HG03066 (cell line): ENCODE measurements at regions not wholly inside any gene's neighbourhood (a gene's known extent, or its start where the extent isn't known, plus 50 kb on each side); places are given as distances from the start of the nearest gene placed in this dataset.
"Not testable (repeated sequence)": the region's sequence is repeated elsewhere in the genome, so short reads cannot be mapped to it uniquely, and the experiment has no call there.

Experiments
- ATAC-seq: cut with Tn5 transposase; IDR thresholded peaks from one replicate; pipeline ENCODE4 v1.9.1; 2021; ENCODE audit warnings: low read depth; ENCODE audit not compliant: unreplicated experiment

- ATAC-seq, result no peak
Measured at GRCh38 chr11:121873766-121874165, 242.2 kb downstream of the BLID start.

DNA sequence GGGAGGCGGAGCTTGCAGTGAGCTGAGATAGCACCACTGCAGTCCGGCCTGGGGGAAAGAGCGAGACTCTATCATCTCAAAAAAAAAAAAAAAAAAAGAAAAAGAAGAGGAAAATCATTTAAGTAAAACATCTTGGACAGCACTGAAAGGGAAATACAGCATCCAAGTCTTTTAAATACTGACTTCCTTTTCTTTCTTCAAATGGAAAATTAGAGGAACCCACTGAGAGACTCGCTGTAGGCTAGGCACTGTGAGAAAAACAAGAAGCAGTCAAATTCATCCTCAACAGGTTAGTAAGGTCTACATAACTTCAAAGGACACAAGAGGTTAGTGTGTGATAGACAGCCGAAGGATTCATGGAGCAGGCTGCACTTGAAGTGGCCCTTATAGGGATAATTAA lies 243.7 kb downstream of the BLID start:
- no peak for ATAC-seq

DNA sequence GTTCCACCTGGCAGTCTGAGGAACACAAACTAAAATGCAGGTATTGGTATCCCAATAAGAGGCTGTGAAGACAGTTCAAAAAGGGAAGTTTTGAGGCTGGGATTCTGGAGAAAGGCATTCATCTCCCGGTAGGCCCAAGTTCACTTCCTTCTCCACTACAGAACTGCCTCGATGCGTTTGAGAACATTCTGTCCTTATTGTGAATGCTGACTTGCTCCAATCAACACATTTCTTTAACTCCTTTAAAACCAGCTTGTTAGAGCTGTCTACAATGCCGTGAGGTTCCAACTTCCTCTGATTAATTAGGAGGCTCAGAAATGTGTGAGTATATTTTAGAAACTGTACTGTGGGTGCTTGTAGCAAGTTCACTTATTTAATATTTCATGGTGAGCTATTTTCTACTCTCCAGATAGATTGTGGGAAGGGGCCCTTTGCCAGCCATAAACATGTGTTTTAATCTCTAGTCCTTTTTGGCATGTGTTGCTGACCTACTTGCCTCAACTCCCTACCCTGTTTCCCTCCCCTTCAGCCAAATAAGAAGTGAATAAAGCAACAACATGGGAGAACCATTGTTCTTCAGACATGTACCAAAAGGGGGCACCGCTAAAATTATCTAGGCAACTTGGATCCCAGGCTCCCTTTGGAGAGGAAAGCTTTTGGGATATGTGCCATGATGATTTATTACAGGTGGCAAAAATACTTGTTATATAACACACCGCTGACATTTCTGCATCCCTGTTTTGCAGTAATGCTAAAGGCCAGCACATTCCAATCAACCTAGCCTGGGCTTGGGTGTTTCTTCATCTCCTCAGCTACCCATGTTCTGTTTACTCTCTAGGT lies 245.6 kb downstream of the BLID start:
- ATAC-seq, result no peak

GRCh38 chr11:121869478-121869877 lies 246.5 kb downstream of the BLID start:
- no peak for ATAC-seq

GRCh38 chr11:121866754-121867153 lies 249.3 kb downstream of the BLID start:
- ATAC-seq, result no peak

DNA sequence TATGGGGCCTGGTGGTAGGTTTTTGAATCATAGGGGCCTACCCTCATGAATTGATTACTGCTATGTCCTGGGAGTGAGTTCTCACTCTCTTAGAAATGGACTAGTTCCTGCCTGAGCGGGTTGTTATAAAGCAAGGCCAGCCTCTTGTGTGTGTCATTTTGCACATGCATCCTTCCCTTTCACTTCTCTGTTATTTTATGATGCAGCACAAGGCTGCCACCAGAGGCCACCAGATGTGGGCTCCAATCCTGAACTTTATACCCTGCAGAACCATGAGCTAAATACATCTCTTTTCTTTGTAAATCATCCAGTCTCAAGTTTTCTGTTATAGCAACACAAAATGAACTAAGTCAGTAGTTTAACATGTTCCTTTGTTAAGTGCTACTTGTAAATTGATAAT lies 251.4 kb downstream of the BLID start:
- ATAC-seq, result no peak

DNA sequence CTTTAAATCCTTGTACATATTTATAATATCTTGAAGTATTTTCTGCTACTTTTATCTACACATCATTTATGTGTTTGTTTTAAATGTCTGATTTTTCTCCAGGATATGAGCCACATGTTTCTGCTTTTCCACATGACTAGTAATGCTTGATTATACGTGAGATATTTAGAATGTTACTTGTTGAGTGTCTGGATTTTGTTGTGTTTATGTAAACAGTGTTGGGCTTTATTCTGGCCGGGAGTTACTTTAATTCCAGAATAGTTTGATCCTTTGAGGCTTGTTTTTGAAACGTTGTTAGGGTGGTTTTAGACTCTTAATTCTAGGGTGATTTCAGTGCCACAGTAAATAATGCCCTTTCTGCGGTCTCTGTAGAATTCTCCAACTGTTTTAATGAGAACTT lies 252.9 kb downstream of the BLID start:
- no peak for ATAC-seq

DNA sequence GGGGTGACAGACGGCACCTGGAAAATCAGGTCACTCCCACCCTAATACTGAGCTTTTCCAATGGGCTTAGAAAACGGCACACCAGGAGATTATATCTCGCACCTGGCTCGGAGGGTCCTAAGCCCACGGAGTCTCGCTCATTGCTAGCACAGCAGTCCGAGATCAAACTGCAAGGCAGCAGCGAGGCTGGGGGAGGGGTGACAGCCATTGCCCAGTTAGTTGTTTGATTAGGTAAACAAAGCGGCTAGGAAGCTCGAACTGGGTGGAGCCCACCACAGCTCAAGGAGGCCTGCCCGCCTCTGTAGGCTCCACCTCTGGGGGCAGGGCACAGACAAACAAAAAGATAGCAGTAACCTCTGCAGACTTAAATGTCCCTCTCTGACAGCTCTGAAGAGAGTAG lies 260.9 kb downstream of the BLID start:
- ATAC-seq, result not testable (repeated sequence)

- no peak for ATAC-seq
Measured at GRCh38 chr11:121844016-121844415, 272.0 kb downstream of the BLID start.

- ATAC-seq, result no peak
Measured at GRCh38 chr11:121842192-121842585, 273.8 kb downstream of the BLID start.

DNA sequence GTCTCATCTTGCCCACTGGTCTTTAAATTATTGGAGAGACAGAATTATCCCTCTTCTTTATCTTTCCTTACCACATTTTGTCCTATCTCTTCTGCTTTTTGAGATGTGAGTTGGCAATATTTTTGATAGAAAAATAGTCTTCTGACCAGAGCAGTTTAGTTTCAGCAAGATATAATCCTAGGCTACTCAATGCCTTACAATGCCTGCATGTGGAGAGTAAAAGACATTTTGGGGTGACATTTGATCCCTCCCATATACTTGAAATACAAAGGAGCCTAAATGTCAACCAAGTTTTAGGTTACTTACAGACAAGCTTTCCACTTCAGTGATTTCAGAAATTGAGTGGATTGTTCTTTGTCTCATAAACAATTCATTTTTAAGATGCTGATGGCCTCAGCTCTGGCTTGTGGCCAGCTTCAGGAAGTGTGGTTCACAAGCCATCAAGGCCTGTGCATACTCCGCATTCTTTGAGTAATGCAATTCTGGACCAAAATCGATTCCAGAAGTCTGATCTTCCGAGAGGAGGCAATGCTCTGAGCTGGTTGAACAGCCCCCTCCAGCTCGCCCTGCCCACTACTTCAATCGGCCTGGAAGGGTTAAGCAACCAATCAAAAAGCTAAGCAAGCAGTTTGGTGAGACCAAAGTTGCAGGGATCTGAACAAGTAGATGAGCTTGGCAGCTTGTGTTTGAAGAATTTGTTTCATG lies 274.4 kb downstream of the BLID start:
- ATAC-seq, result no peak

- ATAC-seq, result no peak
Measured at GRCh38 chr11:121839781-121840180, 276.2 kb downstream of the BLID start.

- no peak for ATAC-seq
Measured at GRCh38 chr11:121838571-121838970, 277.4 kb downstream of the BLID start.

DNA sequence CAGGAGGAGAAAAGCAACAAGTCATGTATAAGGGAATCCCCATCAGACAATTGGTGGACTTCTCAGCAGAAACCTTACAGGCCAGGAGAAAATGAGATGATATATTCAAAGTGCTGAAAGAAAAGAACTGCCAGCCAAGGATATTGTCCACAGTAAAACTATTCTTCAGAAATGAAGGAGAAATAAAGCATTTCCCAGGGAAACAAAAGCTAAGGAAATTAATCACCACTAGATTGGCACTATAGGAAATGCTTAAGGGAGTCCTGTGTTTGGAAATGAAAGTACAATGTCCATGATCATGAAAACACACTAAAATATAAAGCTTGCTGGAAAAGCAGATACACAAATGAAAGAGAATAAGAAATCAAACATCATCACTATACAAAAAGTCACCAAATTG lies 282.0 kb downstream of the BLID start:
- no peak for ATAC-seq

- ATAC-seq, result no peak
Measured at GRCh38 chr11:121829159-121829643, 286.8 kb downstream of the BLID start.

- no peak for ATAC-seq
Measured at GRCh38 chr11:121814962-121815361, 301.1 kb downstream of the BLID start.

DNA sequence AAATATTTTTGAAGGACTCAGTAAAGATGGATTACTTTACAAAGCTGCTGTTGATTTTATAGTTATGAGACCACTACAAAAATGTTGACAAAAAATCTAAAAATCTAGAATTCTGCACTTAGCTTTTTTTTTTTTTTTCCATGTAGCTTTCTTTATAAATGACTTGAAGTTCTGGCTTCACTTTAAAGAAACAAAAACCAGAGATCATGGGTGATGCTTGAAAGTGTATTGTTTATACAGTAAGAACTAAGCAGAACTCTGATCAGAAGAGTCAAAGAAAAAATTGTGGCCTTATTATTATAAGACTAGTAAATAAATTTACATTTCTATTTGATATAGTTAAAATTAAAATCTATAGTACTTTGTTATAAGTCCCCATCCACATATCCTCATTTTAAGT lies 301.7 kb downstream of the BLID start:
- ATAC-seq, result no peak

- ATAC-seq, result no peak
Measured at GRCh38 chr11:121810291-121810690, 305.7 kb downstream of the BLID start.

DNA sequence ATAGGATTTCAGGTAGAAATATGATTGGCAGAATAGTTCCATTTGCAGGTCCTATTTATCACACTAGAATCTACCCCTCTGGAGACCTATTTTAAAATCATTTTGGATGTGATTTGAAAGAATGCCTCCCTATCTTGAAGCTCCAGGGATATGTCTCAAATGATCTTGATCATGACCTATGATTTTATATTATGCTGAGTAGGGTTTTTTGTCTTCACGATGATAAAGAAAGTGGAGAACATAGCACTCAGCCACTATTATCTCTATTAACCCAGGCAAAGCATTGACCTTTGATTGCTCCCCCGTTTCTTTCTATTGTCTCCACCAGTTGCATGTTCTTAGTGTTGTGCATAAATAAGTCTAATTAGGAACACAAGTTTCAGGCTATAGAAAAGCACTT lies 307.9 kb downstream of the BLID start:
- ATAC-seq, result no peak

- no peak for ATAC-seq
Measured at GRCh38 chr11:121807051-121807450, 309.0 kb downstream of the BLID start.

DNA sequence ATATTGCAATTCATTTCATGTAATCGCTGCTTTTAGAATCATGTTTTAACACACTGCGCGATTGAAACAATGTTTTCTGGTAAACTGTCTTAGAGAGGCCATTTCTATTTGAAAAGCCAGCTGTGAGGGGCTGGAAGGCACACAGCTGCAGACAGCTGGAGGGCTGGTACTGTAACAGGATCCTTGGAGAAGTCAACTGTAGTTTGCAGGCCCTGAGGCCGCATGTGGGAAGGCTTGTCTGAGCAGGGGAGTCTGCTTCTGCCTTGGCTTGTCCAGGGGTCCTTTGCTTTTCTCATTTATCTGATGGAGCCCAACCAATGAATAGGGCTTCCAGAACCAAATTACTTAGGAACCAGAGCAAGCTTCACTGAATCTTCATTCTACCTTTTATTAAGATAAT lies 313.5 kb downstream of the BLID start:
- ATAC-seq, result no peak

- ATAC-seq, result no peak
Measured at GRCh38 chr11:121801781-121802180, 314.2 kb downstream of the BLID start.
